Activated T-cell treated with anti-CD3 and anti-CD28 coated beads for 24 hours (primary cell): ENCODE measurements at regions not wholly inside any gene's neighbourhood (a gene's known extent, or its start where the extent isn't known, plus 50 kb on each side); places are given as distances from the start of the nearest gene placed in this dataset.

Source experiments
- DNase-seq: peaks from one replicate; pipeline ENCODE4 v3.0.0-alpha.2; 2020; ENCODE audit warnings: low read depth

- no peak for DNase-seq
Measured at GRCh38 chr5:124231802-124232201, 514.6 kb downstream of the ZNF608 start.

- DNase-seq, result no peak
Measured at GRCh38 chr5:124231230-124231629, 515.2 kb downstream of the ZNF608 start.

- DNase-seq, result no peak
Measured at GRCh38 chr5:124230456-124230855, 516.0 kb downstream of the ZNF608 start.

- DNase-seq, result no peak
Measured at GRCh38 chr5:124229352-124229751, 517.1 kb downstream of the ZNF608 start.

GRCh38 chr5:124227914-124228313 is 518.5 kb downstream of the ZNF608 start:
- no peak for DNase-seq

DNA sequence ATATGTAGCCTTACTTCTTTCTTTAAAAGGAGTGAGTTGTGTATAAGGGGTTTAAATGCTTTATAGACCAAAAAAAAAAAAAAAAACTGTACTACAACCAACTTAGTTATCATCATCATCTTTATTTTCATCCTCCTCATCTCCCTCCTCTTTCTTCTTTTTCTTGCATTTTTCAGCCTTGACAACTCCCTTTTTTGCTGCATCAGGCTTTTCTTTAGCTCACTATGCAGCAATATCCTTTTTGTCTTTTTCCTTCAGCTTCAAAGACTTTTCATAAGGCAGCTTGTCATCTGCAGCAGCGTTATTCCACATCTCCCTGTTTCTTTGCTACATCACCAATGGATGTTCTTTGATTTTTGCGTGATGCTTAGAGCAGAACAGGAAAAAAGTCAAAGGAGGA is 526.0 kb downstream of the ZNF608 start:
- no peak for DNase-seq

DNA sequence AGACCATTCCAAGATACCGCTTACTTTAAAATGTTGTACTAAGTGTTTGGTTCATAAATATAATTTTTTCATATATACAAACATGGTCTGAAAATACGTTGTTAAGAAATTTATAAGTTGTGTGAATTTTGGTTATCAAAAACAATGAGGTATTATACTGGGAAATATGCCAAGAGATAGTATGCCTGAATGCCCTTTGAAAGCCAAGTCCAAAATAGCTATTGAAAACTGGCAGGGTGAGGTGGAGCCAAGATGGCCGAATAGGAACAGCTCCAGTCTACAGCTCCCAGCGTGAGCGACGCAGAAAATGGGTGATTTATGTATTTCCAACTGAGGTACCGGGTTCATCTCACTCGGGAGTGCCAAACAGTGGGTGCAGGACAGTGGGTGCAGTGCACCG is 533.5 kb downstream of the ZNF608 start:
- DNase-seq, result no peak

DNA sequence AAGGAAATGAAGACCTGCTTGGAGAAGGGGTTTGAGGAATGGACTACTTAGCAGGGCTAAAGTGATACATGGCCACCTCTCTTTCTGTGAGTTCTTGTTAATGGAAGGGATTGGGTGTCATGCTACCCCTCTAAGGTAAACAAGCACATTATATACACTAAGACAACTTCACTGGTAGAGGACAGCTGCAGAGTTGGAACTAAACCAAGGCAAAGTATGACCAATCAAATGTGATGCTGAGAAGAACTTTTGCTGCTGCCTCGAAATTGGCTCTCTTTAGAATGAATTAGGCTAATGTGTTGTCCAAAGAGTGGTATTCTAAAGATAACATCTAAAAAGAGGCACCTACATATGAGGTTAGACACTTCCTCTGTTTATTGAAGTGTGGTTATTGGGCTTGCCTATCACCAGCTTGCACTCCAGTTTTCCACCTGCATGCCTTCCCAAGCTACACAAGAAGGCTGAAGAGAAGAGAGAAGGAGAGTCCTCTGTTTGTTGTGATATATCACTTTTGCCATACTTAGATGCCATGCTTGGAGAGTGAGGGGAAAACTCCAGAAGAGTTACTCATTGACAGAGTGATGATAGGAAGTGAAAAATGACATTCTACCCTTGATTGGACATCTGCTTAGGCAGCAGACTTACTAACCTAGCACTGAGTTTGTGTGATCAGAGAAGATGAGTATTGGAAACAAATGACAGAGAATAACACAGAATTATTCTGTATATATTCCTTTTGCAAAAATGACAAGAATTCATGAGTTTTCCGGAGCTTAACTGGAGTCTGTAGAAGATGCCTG is 536.1 kb downstream of the ZNF608 start:
- DNase-seq, result no peak

GRCh38 chr5:124207118-124207517 is 539.3 kb downstream of the ZNF608 start:
- DNase-seq, result no peak

GRCh38 chr5:124206540-124206939 is 539.9 kb downstream of the ZNF608 start:
- DNase-seq, result no peak

DNA sequence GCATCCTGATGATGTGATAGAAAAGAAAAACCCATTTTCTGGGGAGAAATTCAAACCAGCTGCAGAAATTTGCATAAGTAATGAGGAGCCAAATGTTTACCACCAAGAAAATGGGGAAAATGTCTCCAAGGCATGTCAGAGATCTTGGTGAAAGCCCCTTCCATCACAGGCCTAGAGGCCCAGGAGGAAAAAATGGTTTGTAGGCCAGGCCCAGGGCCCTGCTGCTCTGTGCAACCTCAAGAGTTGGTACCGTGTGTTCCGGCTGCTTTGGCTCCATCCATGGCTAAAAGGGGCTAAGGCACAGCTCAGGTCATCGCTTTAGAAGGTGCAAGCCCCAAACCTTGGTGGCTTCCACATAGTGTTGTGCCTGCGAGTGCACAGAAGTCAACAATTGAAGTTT is 543.1 kb downstream of the ZNF608 start:
- DNase-seq, result no peak

DNA sequence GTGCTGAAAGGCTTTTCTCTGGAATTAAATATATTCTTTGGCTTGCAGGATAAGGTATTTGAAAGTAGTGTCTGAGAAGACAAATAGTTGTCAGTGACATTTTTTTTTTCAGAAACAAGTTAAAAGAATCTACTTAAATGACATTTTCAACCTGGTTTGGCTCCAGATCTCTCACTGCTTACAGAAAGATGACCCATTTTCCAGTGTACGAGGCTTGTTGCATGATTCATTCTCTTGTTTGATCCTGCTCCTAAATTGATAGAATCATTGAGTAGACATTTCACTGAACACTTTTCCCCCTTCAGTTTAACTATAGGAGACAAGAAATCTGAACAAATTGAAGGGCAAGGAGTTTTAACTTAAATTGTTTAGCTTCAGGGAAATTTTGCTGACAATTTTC is 546.1 kb downstream of the ZNF608 start:
- DNase-seq, result no peak

- no peak for DNase-seq
Measured at GRCh38 chr5:124199893-124200292, 546.5 kb downstream of the ZNF608 start.

DNA sequence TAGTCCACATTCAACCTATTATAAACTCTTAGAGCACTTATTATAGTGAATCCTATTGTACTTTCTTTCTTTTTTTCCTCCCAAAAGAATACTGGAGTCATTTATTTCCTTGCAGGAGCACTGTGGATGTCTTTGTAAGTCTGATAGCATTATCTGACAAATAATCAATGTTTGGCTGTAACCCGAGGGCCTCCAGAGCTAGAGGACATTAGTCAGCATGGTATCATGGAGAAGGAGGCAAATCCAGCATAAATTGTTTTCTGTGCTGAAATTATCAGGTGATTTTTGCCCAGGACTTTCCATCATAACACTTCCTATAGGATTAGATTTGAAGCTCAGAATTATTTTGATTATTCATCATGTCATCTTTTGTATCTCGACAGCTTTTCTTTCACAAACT is 551.0 kb downstream of the ZNF608 start:
- no peak for DNase-seq

- DNase-seq, result no peak
Measured at GRCh38 chr5:124194282-124194681, 552.2 kb downstream of the ZNF608 start.

GRCh38 chr5:124193371-124193789 is 553.1 kb downstream of the ZNF608 start:
- no peak for DNase-seq

GRCh38 chr5:124192716-124193115 is 553.7 kb downstream of the ZNF608 start:
- no peak for DNase-seq

- DNase-seq, result no peak
Measured at GRCh38 chr5:124185716-124186115, 560.7 kb downstream of the ZNF608 start.

- DNase-seq, result no peak
Measured at GRCh38 chr5:124182133-124182532, 564.3 kb downstream of the ZNF608 start.

DNA sequence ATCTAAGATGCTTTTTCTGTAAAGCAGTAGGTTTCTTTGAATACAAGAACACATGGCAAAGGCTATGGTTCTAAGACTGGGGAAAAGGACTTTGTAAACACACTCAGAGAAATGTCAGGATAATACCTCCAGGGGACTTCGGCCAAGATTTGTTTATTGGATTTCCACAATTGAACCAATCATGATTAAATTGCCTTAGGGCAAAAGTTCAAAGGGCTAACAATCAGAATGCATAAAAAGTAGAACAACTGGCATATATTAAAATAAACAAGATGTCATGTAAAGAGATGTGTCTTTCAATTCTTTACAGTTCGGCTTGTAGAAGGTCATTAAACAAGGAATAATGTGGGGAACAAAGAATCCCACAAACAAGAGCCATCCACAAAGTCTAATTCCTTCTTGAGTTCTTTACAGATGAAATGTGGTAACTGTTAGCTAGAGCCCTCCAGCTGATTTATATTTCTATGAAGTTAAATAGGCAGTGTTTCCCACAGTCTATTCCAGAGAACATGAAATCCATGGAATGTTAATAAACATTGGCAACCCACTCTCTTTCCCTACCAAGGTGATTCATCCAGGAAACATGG is 565.5 kb downstream of the ZNF608 start:
- DNase-seq, result no peak

DNA sequence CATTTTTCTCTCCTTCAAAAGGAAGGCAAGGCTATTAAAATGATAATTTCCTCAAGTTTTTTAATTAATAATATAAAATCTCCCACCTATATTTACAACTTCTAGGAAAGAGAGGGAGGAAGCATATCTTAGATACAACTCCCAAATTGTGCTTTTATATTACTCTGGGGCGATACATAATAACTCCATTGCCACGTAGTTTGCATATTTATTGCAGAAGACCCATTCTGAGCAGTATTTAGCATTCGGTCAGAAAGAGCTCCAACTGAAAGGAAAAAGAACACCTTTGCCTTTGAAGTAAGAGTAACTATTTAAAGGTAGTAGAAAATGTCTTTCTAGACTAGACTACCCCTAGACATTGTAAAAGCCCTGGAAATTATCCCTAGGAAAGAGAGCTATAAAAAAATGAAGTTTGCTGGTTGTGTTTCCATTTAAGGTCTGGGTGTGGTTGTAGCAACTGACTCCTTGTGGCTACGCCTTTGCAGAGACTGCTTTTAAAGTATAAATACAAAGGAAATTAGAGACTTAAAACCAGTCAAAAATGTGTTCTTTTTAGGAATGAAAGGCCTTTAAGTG is 566.1 kb downstream of the ZNF608 start:
- no peak for DNase-seq

GRCh38 chr5:124179819-124180218 is 566.6 kb downstream of the ZNF608 start:
- DNase-seq, result no peak

DNA sequence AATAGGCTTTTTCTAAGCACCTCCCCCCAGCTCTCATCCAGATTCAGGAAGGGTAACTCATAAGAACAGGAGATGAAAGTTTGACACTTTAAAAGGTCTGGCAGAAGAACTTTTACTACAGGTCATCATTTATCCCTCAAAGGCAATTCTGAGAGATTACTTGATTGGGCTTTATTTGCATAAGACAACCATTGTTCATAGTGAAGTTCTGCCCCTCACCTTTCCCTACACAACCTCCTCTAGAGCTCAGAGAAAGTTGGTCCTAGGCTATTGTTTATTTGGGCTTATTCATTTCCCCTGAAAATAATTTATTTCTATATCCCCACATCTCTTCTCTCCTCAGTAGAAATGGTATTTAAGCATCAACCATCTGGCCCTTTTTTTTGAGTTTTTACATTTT is 568.4 kb downstream of the ZNF608 start:
- no peak for DNase-seq

DNA sequence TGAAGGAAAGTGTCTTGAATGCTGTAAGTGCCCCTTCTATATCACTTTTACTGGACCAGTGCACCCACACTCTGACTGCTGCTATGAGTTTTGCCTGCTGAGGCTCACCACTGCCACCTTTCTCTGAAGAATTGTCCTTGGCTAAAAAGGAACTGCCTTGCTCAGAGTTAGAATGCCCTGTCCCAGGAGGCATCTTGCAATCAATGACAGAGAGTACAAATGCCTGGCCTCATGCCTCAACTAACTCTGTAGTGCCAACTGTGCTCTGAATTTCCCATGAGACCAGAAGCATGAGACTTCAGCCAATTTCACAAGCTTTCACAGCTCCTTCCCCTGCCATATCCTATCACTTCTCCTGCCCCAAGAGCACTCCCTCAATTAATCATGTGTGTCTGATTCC is 569.7 kb downstream of the ZNF608 start:
- DNase-seq, result no peak
